ENCODE measurements at regions not wholly inside any gene's neighbourhood (a gene's known extent, or its start where the extent isn't known, plus 50 kb on each side); places are given as distances from the start of the nearest gene placed in this dataset.

DNA sequence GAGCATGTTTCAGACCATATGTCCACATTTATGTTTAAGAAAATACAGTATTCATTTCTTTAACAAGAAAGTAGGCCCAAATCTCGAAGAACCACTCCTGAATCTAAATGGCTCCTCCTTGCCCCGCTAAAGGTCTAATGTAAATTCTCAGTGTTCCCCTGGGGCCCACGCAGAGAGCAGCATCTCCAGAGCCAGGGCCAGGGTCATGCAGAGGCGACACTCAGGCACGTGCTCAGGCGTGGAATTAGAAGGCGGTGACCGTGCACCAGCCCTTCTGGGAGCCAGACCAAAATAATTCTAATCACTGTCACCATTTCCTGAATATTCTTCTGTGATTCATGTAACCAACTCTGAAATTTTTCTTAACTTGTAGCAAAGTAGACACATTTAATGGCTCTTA, 68.3 kb upstream of the MYT1L start:
- H3K27me3 Mint-ChIP-seq (ENCODE audit: insufficient read depth, unreplicated experiment): no peaks in the 10 kb centered on the region

DNA sequence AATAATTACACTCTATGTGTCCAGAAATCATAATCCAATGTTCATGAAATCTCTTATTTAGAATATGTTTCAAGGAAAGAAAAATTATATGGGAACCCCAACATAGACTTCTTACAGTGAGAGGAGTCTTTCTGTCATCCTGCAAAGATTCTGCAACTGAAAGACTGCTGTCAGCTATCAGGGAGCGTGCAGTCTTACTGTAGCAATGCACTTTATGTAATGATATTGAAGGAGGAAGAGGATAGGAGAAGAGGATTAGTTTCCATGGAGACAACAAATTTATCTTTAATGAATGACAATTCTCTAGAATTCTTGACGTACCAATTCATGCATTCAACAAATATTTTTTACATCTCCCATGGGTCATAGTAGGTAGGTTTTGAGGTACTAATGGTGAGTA, 61.3 kb upstream of the MYT1L start:
- BruUV-seq (replicated peaks): no TSS peak
- Mint-ChIP-seq H3K27me3 (ENCODE audit: insufficient read depth, unreplicated experiment) (no peaks in the 10 kb centered on the region), H3K27ac (ENCODE audit: unreplicated experiment) (no peak overlapping the region), H3K9me3 (ENCODE audit: unreplicated experiment) (peaks cover 30% of the 10 kb centered on the region), H3K4me1 (ENCODE audit: low read depth, unreplicated experiment) (no peaks in the 10 kb centered on the region), H3K4me3 (ENCODE audit: unreplicated experiment) (no peak overlapping the region), H3K36me3 (ENCODE audit: insufficient read depth, unreplicated experiment) (no peaks in the 10 kb centered on the region)
- Histone ChIP-seq H3K4me1 (no peaks in the 10 kb centered on the region), H3K9me3 (0 out of 2 replicates have a peak, but pooled peaks cover 5% of the 10 kb centered on the region), H3K27me3 (replicated peaks; ENCODE audit: control insufficient read depth, insufficient read depth, low read length) (no peaks in the 10 kb centered on the region), H3K36me3 (ENCODE audit: control insufficient read depth, insufficient read depth, low read length) (no peaks in the 10 kb centered on the region), H3K4me3 (ENCODE audit: low read depth, low read length) (no peak overlapping the region)
- DNase-seq: no peak
- ChIA-PET CTCF (no interaction called here), POLR2A (no interaction called here)
- TF ChIP-seq, protein P1, sequence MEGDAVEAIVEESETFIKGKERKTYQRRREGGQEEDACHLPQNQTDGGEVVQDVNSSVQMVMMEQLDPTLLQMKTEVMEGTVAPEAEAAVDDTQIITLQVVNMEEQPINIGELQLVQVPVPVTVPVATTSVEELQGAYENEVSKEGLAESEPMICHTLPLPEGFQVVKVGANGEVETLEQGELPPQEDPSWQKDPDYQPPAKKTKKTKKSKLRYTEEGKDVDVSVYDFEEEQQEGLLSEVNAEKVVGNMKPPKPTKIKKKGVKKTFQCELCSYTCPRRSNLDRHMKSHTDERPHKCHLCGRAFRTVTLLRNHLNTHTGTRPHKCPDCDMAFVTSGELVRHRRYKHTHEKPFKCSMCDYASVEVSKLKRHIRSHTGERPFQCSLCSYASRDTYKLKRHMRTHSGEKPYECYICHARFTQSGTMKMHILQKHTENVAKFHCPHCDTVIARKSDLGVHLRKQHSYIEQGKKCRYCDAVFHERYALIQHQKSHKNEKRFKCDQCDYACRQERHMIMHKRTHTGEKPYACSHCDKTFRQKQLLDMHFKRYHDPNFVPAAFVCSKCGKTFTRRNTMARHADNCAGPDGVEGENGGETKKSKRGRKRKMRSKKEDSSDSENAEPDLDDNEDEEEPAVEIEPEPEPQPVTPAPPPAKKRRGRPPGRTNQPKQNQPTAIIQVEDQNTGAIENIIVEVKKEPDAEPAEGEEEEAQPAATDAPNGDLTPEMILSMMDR (IDR thresholded peaks at IDR 0.05; ENCODE audit: insufficient read depth in 1 of 2, low read depth in 1 of 2, low read length in 1 of 2, severe bottlenecking in 1 of 2, unreplicated experiment in 1 of 2): no peak
- intact Hi-C loops (cut with micrococcal nuclease; ENCODE audit: unreplicated experiment): no loop called here

More for the DNA sequence above, 68.3 kb upstream of the MYT1L start:
- Mint-ChIP-seq H3K36me3 (ENCODE audit: insufficient read depth, unreplicated experiment) (no peaks in the 10 kb centered on the region), H3K9me3 (ENCODE audit: unreplicated experiment) (peaks cover 44% of the 10 kb centered on the region), H3K4me3 (ENCODE audit: unreplicated experiment) (no peak overlapping the region), H3K27ac (ENCODE audit: unreplicated experiment) (no peak overlapping the region), H3K4me1 (ENCODE audit: low read depth, unreplicated experiment) (no peaks in the 10 kb centered on the region)
- BruUV-seq (replicated peaks): no TSS peak
- ChIA-PET POLR2A (no interaction called here), CTCF (no interaction called here)
- H3K27me3 ChIP-seq (replicated peaks; ENCODE audit: control insufficient read depth, insufficient read depth, low read length): no peaks in the 10 kb centered on the region
- intact Hi-C loops (cut with micrococcal nuclease; ENCODE audit: unreplicated experiment): no loop called here
- TF ChIP-seq, protein P1 (IDR thresholded peaks at IDR 0.05; ENCODE audit: insufficient read depth in 1 of 2, low read depth in 1 of 2, low read length in 1 of 2, severe bottlenecking in 1 of 2, unreplicated experiment in 1 of 2): no peak
- no peaks in the 10 kb centered on the region for H3K36me3 ChIP-seq (ENCODE audit: control insufficient read depth, insufficient read depth, low read length)
- H3K9me3 ChIP-seq: peaks cover 2% of the 10 kb centered on the region; the same call in 1 of the 2 replicates
- no peak for DNase-seq
- no peaks in the 10 kb centered on the region for H3K4me1 ChIP-seq
- H3K4me3 ChIP-seq (ENCODE audit: low read depth, low read length): no peak overlapping the region

DNA sequence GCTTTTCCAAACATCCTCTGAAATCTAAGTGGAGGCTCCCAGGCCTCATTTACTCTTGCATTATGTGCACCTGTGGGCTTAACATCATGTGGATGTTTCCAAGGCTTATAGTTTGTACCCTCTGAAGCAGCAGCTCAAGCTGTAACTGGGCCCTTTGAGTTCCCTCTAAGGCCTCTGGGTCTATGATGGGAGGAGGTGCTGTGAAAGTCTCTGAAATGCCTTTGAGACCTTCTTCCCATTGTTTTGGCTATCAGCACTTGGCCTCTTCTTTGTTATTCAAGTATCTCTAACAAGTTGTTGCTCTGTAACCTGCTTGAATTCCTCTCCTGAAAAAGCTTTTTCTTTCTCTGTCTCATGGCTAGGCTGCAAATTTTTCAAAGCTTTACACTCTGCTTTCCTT, 58.1 kb upstream of the MYT1L start:
- TF ChIP-seq, protein P1 (IDR thresholded peaks at IDR 0.05; ENCODE audit: insufficient read depth in 1 of 2, low read depth in 1 of 2, low read length in 1 of 2, severe bottlenecking in 1 of 2, unreplicated experiment in 1 of 2): no peak
- no peak overlapping the region for H3K4me3 Mint-ChIP-seq (ENCODE audit: unreplicated experiment)
- H3K36me3 Mint-ChIP-seq (ENCODE audit: insufficient read depth, unreplicated experiment): no peaks in the 10 kb centered on the region
- 0 out of 2 replicates have a peak, but pooled peaks cover 5% of the 10 kb centered on the region for H3K9me3 ChIP-seq
- no peaks in the 10 kb centered on the region for H3K4me1 ChIP-seq
- no peak for DNase-seq
- H3K4me1 Mint-ChIP-seq (ENCODE audit: low read depth, unreplicated experiment): no peaks in the 10 kb centered on the region
- no peak overlapping the region for H3K27ac Mint-ChIP-seq (ENCODE audit: unreplicated experiment)
- H3K27me3 ChIP-seq (replicated peaks; ENCODE audit: control insufficient read depth, insufficient read depth, low read length): no peaks in the 10 kb centered on the region
- H3K4me3 ChIP-seq (ENCODE audit: low read depth, low read length): no peak overlapping the region
- no peaks in the 10 kb centered on the region for H3K27me3 Mint-ChIP-seq (ENCODE audit: insufficient read depth, unreplicated experiment)
- no TSS peak for BruUV-seq (replicated peaks)
- no peaks in the 10 kb centered on the region for H3K36me3 ChIP-seq (ENCODE audit: control insufficient read depth, insufficient read depth, low read length)
- peaks cover 54% of the 10 kb centered on the region for H3K9me3 Mint-ChIP-seq (ENCODE audit: unreplicated experiment)
- CTCF ChIA-PET: no interaction called here
- POLR2A ChIA-PET: no interaction called here
- intact Hi-C loops (cut with micrococcal nuclease; ENCODE audit: unreplicated experiment): no loop called here

All from Caco-2 (cell line).